ENCODE measurements at regions not wholly inside any gene's neighbourhood (a gene's known extent, or its start where the extent isn't known, plus 50 kb on each side); places are given as distances from the start of the nearest gene placed in this dataset.

DNA sequence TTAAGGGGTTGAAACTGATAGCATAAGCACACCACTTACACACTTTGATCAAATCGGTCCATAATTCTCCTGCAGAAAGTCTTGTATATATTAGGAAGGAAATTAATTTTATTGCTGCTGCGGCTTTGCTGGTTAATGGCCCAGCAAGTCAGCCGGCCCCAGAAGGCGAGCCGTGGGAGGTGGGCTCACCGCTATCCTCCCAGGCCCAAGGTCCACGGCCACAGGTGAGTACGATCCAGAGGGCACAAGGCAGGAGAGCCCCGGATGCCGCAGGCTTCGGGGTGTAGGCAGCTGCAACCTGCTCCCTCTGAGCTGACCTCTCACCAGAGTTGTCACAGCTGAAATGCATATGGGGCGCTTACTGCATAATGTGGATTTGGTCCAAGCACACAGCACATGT, 165.7 kb downstream of the TBX5 start:
- TF ChIP-seq, protein P1, sequence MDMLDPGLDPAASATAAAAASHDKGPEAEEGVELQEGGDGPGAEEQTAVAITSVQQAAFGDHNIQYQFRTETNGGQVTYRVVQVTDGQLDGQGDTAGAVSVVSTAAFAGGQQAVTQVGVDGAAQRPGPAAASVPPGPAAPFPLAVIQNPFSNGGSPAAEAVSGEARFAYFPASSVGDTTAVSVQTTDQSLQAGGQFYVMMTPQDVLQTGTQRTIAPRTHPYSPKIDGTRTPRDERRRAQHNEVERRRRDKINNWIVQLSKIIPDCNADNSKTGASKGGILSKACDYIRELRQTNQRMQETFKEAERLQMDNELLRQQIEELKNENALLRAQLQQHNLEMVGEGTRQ (IDR thresholded peaks at IDR 0.05; ENCODE audit: borderline replicate concordance, low read depth, low read length) = no peak
- TF ChIP-seq SIN3A (IDR thresholded peaks at IDR 0.05; ENCODE audit: low read depth, low read length) (no peak), BCL11A (IDR thresholded peaks at IDR 0.05; ENCODE audit: low read depth, low read length) (no peak), LARP7 (IDR thresholded peaks at IDR 0.05) (no peak), PBX3 (IDR thresholded peaks at IDR 0.05; ENCODE audit: insufficient replicate concordance, low read depth, low read length) (no peak), CHD2 (IDR thresholded peaks at IDR 0.05; ENCODE audit: borderline replicate concordance, low read depth, low read length) (no peak), POLR2A (IDR thresholded peaks at IDR 0.05; ENCODE audit: low read depth, low read length) (no peak), PML (IDR thresholded peaks at IDR 0.05; ENCODE audit: low read length) (no peak), TAF1 (IDR thresholded peaks at IDR 0.05; ENCODE audit: borderline replicate concordance, low read depth, low read length) (no peak), NFXL1 (IDR thresholded peaks at IDR 0.05; ENCODE audit: borderline replicate concordance) (no peak)
- TF ChIP-seq, protein P2, sequence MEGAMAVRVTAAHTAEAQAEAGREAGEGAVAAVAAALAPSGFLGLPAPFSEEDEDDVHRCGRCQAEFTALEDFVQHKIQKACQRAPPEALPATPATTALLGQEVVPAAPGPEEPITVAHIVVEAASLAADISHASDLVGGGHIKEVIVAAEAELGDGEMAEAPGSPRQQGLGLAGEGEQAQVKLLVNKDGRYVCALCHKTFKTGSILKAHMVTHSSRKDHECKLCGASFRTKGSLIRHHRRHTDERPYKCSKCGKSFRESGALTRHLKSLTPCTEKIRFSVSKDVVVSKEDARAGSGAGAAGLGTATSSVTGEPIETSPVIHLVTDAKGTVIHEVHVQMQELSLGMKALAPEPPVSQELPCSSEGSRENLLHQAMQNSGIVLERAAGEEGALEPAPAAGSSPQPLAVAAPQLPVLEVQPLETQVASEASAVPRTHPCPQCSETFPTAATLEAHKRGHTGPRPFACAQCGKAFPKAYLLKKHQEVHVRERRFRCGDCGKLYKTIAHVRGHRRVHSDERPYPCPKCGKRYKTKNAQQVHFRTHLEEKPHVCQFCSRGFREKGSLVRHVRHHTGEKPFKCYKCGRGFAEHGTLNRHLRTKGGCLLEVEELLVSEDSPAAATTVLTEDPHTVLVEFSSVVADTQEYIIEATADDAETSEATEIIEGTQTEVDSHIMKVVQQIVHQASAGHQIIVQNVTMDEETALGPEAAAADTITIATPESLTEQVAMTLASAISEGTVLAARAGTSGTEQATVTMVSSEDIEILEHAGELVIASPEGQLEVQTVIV (IDR thresholded peaks at IDR 0.05; ENCODE audit: borderline replicate concordance, partially characterized antibody) = no peak
- TF ChIP-seq, protein P3, sequence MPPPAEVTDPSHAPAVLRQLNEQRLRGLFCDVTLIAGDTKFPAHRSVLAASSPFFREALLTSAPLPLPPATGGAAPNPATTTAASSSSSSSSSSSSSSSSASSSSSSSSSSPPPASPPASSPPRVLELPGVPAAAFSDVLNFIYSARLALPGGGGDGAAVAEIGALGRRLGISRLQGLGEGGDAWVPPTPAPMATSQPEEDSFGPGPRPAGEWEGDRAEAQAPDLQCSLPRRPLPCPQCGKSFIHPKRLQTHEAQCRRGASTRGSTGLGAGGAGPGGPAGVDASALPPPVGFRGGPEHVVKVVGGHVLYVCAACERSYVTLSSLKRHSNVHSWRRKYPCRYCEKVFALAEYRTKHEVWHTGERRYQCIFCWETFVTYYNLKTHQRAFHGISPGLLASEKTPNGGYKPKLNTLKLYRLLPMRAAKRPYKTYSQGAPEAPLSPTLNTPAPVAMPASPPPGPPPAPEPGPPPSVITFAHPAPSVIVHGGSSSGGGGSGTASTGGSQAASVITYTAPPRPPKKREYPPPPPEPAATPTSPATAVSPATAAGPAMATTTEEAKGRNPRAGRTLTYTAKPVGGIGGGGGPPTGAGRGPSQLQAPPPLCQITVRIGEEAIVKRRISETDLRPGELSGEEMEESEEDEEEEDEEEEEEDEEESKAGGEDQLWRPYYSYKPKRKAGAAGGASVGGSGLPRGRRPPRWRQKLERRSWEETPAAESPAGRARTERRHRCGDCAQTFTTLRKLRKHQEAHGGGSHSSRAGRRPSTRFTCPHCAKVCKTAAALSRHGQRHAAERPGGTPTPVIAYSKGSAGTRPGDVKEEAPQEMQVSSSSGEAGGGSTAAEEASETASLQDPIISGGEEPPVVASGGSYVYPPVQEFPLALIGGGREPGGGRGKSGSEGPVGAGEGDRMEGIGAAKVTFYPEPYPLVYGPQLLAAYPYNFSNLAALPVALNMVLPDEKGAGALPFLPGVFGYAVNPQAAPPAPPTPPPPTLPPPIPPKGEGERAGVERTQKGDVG (CRISPR knock-in tag; IDR thresholded peaks at IDR 0.05) = no peak
- Histone ChIP-seq H3K27ac (ENCODE audit: control insufficient read depth, insufficient read depth) (no peak overlapping the region), H2AFZ (ENCODE audit: control insufficient read depth, low read depth, low read length) (no peak overlapping the region), H3K36me3 (ENCODE audit: control insufficient read depth in 2 of 2, insufficient read depth in 2 of 2, low read length in 1 of 2) (no peaks in the 10 kb centered on the region), H3K27me3 (replicated peaks in 1 of 2; ENCODE audit: control insufficient read depth in 2 of 2, insufficient read depth in 2 of 2, low read length in 1 of 2) (no peaks in the 10 kb centered on the region), H3K9me3 (replicated peaks; ENCODE audit: control insufficient read depth, insufficient read depth, low read length) (no peaks in the 10 kb centered on the region), H3K9ac (ENCODE audit: control insufficient read depth, insufficient read depth, low read length) (no peak overlapping the region), H3K79me2 (ENCODE audit: control insufficient read depth, insufficient read depth, low read length) (no peaks in the 10 kb centered on the region), H4K20me1 (ENCODE audit: control insufficient read depth, insufficient read depth) (no peaks in the 10 kb centered on the region), H3K4me2 (ENCODE audit: control insufficient read depth, insufficient read depth) (no peak overlapping the region), H3K4me3 (no peak overlapping the region), H3K4me1 (ENCODE audit: control insufficient read depth, insufficient read depth, low read length) (no peaks in the 10 kb centered on the region)
- RAD21 ChIA-PET (ENCODE audit: unreplicated experiment) = no interaction called here
- POLR2A ChIA-PET = no interaction called here
- 61% methylated on average over 12 of the region's 12 CpGs for WGBS (ENCODE audit: insufficient coverage, insufficient replicate concordance, low lambda C conversion rate, missing lambda C conversion rate)
- CTCF ChIA-PET = no interaction called here
- intact Hi-C loops (cut with micrococcal nuclease; ENCODE audit: unreplicated experiment) (no loop called here), in situ Hi-C loops (cut with MboI) (no loop called here)
- FAIRE-seq (no peak), ATAC-seq (no peak), DNase-seq (ENCODE audit: low read depth, low spot score) (no peak)
- no TSS peak for BruUV-seq (replicated peaks)
- SMC1A ChIA-PET (ENCODE audit: uncharacterized antibody, unreplicated experiment) = no interaction called here

Measured in GM12878 (cell line).